Right renal pelvis (tissue), 4 donors: ENCODE measurements at regions not wholly inside any gene's neighbourhood (a gene's known extent, or its start where the extent isn't known, plus 50 kb on each side); places are given as distances from the start of the nearest gene placed in this dataset.
A peak's percentile ranks its signal among the peaks of the same experiment; 100 is the strongest.

ENCODE experiments used
- DNase-seq, 4 donors: peaks; one replicate each; pipeline ENCODE4 v3.0.0-alpha.2; 2013; ENCODE audit warnings: low read depth in 4 of 4, low spot score in 3 of 4, missing footprints in 1 of 4

DNA sequence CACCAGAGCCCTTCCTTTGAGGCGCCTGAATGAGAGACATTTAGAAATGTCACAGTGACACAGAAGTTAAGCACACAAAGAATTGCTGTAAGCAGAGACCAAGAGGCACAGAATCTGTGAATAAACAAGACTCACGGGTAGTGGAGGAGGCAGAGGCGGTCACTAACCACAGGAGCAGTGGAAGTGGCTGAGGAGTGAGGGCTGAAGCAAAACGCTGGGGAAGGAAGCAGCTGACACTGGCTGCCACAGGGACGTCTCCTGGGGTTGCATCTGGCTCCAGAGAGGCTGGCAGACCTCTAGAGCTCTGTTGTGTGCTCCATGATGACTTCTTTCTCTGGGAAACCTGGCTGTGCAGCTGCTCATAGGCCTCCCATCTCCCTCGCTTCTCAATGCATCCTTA lies 65.0 kb upstream of the SLC2A12 start:
- no peak for DNase-seq

DNA sequence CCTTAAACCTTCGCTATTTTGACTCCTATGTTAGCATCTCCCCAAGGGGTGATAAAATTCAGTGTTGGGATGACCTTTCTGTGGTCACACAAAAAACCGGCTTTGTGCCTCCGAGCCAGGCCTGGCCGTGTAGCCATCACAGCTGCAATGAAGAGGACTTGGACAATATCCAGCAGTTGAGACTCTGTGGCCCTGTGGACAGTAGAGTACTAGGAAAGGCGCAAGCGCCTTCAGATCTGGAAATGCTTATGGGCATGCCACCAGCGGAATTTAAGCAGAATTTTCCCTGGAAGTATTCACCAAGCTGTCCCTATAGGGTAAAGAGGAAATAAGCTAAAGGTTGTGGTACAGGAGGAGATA lies 63.3 kb upstream of the SLC2A12 start:
- no peak for DNase-seq

DNA sequence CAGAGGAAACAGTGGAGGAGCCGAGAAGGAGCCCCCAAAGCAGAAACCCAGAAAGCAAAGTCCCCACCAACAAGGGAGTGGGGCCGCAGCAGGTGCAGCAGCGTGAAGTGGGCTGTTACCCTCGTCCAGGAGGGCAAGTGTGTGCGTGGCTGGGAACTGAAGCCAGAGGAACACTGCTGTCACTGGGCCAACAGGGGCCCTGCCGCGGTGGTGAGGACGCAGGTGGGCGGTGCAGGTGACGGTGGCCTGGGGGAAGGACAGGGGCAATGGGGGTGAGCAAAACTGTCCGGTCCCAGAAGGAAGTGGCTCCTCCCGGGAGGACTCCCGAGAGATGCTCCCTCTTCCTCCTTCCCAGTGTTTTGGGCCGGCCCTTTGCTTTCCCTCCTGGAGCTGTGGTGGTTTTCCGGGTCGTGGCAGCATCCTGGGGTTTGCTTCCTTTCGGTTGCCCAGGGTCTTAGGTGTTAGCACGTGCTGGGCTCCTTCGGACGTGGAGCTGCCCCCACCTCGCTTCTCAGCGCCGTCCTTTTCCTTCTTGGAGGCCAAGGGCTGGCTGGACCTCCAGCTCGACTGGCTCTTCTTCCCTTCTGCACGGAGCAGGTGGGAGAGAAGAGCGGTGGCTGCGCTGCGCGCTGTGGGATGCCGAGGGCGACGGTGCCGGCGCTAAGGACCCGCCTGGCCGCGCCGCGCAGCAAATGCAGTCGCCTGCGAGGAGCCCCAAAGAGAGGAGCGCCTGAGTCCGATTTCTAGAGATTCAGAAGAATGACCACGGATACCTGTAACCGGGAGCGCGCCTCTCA lies 62.7 kb upstream of the SLC2A12 start:
- no peak for DNase-seq

DNA sequence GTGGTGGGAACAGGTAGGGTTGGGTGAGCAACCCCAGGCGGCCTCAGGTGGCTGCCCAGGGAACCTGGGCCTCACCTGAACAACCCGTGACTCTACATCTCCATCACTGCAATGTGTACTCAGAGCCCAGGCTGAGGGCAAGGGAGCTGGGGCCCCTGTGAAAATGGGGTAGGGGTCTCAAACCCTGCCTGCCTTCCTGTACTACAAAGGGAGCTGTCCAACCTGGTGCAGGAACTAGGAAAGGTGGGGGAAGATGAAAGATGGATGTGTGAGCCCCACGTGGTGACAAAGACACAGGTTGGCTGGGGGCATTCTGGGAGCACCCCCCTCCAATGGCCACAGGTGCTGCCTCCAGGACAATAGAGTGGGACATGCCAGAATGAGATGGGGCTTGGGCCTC lies 62.1 kb upstream of the SLC2A12 start:
- no peak for DNase-seq

DNA sequence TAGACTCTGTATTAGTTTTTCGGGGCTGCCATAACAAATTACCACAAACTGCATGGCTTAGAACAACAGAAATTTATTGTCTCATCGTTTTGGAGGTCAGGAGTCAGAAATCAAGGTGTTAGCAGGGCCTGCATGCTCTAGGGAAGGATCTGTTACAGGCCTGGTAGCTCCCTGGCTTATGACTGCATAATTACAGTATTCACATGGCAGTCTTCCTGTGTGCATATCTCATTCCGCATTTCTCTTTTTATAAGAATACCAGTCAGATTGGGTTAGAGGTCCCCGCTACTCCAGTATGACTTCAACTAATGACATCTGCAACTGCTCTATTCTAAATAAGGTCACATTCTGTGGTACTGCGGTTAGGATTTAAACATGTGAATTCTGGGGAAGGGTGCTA lies 59.3 kb upstream of the SLC2A12 start:
- DNase-seq: no peak

- no peak for DNase-seq
These were observed 58.7 kb upstream of the SLC2A12 start for GRCh38 chr6:134111062-134111677.

DNA sequence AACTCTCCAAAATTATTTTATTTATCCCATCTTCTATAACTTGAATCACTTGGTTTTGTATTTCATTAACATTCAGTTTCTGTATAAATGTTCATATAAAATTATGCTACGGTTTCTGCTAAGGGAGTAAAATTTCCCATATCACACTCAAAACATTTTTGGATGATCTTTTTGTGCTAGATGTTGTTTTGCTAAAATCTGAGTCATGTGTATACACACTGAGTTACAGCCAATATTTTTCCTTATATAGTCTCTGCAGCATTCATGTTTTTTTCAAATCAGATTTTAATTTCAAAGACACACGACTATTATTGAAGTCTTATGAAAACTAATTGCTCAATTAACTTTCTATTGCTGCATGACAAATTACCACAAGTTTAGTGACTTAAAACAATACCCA lies 54.3 kb upstream of the SLC2A12 start:
- no peak for DNase-seq

GRCh38 chr6:134105940-134106339 lies 53.5 kb upstream of the SLC2A12 start:
- DNase-seq: peak in 2 of 4 donors; percentile 25 to 52

- no peak for DNase-seq
These were observed 50.6 kb upstream of the SLC2A12 start for GRCh38 chr6:134103006-134103405.
